Stimulated activated naive CD8-positive, alpha-beta T cell treated with anti-CD3 and anti-CD28 coated beads, Interleukin-15, amount 100 ng/mL, for 72 hours (primary cell): ENCODE measurements at regions not wholly inside any gene's neighbourhood (a gene's known extent, or its start where the extent isn't known, plus 50 kb on each side); places are given as distances from the start of the nearest gene placed in this dataset.

Experiments used
- ATAC-seq: fragments of 150-1000 bp; cut with Tn5 transposase; 2 replicates; pipeline ENCODE4 v1.10.0; 2021; ENCODE audit warnings: mild to moderate bottlenecking, moderate library complexity
- DNase-seq, 2 donors: peaks; one replicate each; pipeline ENCODE4 v3.0.0; 2021 to 2022
- H3K27ac Mint-ChIP-seq, 2 donors: one replicate each; pipeline ENCODE4 v1.8.0; 2022; ENCODE audit warnings: mild to moderate bottlenecking in 2 of 2, mixed read lengths in 2 of 2, moderate library complexity in 2 of 2
- H3K27me3 Mint-ChIP-seq: one replicate; pipeline ENCODE4 v1.8.0; 2022; ENCODE audit warnings: mixed read lengths
- H3K4me1 Mint-ChIP-seq: one replicate; pipeline ENCODE4 v1.8.0; 2022; ENCODE audit warnings: mild to moderate bottlenecking, mixed read lengths
- H3K4me3 Mint-ChIP-seq, 2 donors: one replicate each; pipeline ENCODE4 v1.8.0; 2022; ENCODE audit warnings: mild to moderate bottlenecking in 2 of 2, mixed read lengths in 2 of 2, moderate library complexity in 1 of 2
- H3K9me3 Mint-ChIP-seq, 2 donors: one replicate each; pipeline ENCODE4 v1.8.0; 2022; ENCODE audit warnings: mixed read lengths in 2 of 2

DNA sequence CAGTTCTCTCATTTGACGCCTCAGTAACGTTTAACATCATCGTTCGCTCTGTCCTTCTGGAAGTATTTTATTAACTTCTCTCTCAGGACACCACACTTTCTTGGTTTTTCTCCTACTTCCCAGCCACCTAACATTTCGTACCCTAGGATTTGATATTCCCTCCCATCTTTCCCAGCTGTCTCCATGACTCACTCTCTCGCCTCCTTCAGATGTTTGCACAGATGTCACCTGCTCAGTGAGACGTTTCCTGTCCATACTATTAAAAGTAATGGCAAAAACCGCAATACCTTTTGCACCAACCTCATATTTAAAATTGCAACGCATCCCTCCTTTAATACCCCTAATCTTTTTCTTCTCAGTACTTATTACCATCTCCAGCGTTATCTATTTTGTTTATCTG is 62.1 kb upstream of the SPRED1 start:
- Mint-ChIP-seq H3K27ac (no peak overlapping the region), H3K27me3 (peaks cover 20% of the 10 kb centered on the region), H3K4me1 (no peaks in the 10 kb centered on the region), H3K4me3 (no peak overlapping the region), H3K9me3 (no peaks in the 10 kb centered on the region)
- ATAC-seq (no peak), DNase-seq (no peak)

DNA sequence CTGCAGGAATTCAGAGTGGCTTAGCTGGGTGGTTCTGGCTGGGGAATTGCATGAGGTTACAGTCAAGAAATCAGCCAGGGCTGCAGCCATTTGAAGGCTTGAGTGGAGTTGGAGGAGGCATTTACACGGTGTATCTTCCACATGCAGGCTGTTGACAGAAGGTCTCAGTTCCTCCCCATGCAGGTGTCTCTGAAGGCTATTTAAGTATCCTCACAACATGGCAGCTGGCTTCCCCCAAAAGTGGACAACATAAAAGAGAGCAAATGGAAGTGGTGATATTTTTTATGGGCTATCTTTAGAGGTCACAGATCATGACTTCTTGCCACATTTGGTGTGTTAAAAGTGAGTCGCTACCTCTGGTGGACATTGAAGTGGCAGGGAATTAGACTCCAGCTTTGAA is 60.1 kb upstream of the SPRED1 start:
- DNase-seq (no peak), ATAC-seq (no peak)
- Mint-ChIP-seq H3K4me3 (no peak overlapping the region), H3K4me1 (no peaks in the 10 kb centered on the region), H3K27me3 (peaks cover 17% of the 10 kb centered on the region), H3K27ac (no peak overlapping the region), H3K9me3 (no peaks in the 10 kb centered on the region)

DNA sequence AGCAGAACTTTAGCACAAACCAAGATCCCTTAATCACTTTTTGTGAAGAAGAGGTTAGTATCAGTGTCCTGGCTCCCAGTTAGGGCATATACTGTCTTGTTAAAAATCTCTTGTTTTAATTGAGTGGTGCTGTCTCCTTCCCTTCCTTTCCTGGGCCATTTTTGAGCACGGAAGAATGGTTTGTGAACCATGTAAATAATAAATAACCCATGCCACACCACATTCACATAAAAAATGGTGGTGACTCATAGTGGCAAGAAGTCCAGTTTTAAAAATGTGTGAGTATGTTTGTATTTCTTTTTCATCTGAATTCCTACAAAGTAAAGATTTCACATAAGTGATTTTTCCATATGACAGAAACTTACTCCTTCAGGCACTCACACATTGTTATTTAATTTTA is 59.1 kb upstream of the SPRED1 start:
- H3K4me3 Mint-ChIP-seq = no peak overlapping the region
- no peaks in the 10 kb centered on the region for H3K9me3 Mint-ChIP-seq
- no peak overlapping the region for H3K27ac Mint-ChIP-seq
- no peak for DNase-seq
- ATAC-seq = no peak
- no peaks in the 10 kb centered on the region for H3K4me1 Mint-ChIP-seq
- H3K27me3 Mint-ChIP-seq = peaks cover 10% of the 10 kb centered on the region

DNA sequence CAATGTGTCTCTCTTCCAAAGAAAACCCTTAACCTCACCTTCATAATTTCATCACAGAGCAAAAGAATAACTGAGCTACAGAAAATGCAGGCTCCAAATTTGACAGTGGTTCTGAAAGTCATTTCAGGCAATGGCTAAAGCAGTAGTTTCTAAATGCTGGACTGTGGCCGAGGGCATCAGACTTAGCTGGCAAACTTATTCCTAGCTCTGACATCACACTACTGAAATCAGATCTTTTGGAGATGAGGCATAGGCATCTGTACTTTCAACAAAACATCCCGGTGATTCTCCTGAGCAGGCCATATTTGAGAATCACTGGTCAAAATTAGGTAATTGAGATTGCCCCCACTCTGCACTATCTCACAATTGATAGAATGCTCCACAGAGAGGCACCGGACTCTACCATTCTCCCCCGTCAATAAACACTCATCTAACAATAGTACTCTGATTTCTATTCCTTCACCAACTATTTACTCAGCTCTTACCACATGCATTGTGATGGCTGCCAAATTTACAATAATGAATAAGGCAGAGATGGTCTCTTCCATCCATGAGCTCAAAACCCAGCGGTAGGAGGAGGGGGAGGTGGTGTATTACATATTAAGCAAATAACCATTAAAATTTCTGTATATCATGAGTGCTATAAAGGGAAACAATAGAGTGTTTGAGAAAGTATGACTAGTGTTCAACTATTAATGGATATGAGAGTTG is 57.3 kb upstream of the SPRED1 start:
- H3K4me3 Mint-ChIP-seq = no peak overlapping the region
- H3K27me3 Mint-ChIP-seq = peaks cover 19% of the 10 kb centered on the region
- no peak for ATAC-seq
- H3K27ac Mint-ChIP-seq = no peak overlapping the region
- DNase-seq = no peak
- H3K4me1 Mint-ChIP-seq = no peaks in the 10 kb centered on the region
- H3K9me3 Mint-ChIP-seq = no peaks in the 10 kb centered on the region

DNA sequence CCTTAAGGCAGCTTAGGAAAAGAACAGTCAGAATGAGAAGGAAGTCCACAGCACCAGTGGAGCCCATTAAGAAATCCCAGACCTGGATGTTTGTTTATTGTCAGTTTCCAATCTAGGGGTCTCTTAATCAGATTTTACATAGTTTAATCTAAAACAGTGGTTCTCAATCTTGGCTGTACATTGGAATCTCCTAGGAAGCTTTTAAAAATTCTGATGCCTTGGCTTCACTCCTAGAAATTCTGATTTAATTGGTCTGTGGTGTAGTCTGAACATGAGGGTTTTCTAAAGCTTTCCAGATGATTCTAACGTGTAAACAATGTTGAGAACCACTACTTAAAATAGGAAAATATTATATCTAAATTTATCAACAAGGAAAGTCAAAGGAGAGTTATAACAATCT is 56.6 kb upstream of the SPRED1 start:
- Mint-ChIP-seq H3K9me3 (no peaks in the 10 kb centered on the region), H3K27ac (no peak overlapping the region), H3K4me3 (no peak overlapping the region), H3K4me1 (no peaks in the 10 kb centered on the region), H3K27me3 (peaks cover 22% of the 10 kb centered on the region)
- ATAC-seq = no peak
- DNase-seq = no peak

DNA sequence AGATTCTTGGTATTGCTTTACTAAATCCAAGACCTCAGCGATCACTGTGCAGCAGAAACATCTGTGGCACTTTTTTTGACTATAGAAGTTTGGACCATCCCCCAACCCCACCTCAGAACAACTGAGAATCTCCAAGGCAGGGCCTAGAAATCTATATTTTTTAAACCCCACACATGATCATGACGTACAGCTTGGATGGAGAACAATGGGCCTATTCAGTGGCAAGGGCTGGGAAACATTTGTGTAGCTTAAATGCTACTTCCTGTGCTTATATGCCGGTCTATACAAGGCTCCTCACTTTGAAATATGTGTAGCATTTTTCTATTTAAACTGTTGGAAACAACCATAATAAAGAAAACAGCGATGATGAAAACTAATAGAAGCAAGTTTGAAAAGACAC is 55.1 kb upstream of the SPRED1 start:
- DNase-seq (no peak), ATAC-seq (no peak)
- Mint-ChIP-seq H3K4me1 (no peaks in the 10 kb centered on the region), H3K27ac (no peak overlapping the region), H3K27me3 (peaks cover 22% of the 10 kb centered on the region), H3K9me3 (no peaks in the 10 kb centered on the region), H3K4me3 (no peak overlapping the region)

DNA sequence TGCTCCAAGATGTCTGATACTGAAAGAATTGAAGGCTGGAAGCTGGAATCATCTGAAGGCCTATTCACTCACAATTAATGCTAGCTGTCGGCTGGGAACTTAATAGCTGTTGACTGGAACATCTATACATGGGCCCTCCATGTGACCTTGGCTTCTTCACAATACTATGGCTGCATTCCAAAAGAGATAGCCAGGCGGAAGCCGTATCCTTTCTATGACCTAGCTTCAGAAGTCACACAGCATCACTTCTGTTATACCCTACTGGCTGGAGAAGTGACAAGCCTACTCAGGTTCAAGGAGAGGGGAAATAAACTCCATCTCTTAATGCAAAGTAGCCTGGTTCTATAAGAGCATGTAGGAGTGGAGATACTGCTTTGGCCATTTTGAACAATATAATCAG is 50.9 kb upstream of the SPRED1 start:
- no peaks in the 10 kb centered on the region for H3K9me3 Mint-ChIP-seq
- H3K27ac Mint-ChIP-seq = no peak overlapping the region
- ATAC-seq (no peak), DNase-seq (no peak)
- peaks cover 32% of the 10 kb centered on the region for H3K27me3 Mint-ChIP-seq
- H3K4me1 Mint-ChIP-seq = no peaks in the 10 kb centered on the region
- H3K4me3 Mint-ChIP-seq = no peak overlapping the region

DNA sequence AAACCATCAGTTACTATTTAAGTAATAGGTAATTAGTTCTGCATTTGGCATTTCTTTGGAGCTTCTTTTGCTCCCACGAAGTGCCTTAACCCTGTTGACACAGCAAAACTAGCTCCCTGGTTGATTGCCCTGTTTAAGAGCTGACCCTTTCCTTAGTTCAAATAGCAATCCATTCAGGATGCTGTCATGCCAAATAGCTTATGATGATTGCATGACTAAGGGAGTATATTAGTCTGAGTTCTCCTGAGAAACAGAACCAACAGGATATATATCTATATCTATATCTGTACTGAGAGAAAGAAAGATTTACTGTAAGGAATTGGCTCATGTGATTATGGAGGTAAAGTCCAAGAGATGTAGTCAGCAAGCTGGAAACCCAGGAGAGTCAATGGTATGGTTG is 50.3 kb upstream of the SPRED1 start:
- no peak overlapping the region for H3K4me3 Mint-ChIP-seq
- H3K9me3 Mint-ChIP-seq = no peaks in the 10 kb centered on the region
- ATAC-seq (no peak), DNase-seq (no peak)
- peaks cover 35% of the 10 kb centered on the region for H3K27me3 Mint-ChIP-seq
- H3K4me1 Mint-ChIP-seq = no peaks in the 10 kb centered on the region
- H3K27ac Mint-ChIP-seq = no peak overlapping the region
